Fibroblast of the conjunctiva (primary cell): ENCODE measurements at regions not wholly inside any gene's neighbourhood (a gene's known extent, or its start where the extent isn't known, plus 50 kb on each side); places are given as distances from the start of the nearest gene placed in this dataset.

Source experiments
- DNase-seq: peaks from one replicate; pipeline ENCODE4 v3.0.0-alpha.2; 2010; ENCODE audit warnings: low read depth

- no peak for DNase-seq
Measured at GRCh38 chr2:126793885-126794613, 104.6 kb upstream of the TEX51 start.

- no peak for DNase-seq
Measured at GRCh38 chr2:126795656-126796055, 103.0 kb upstream of the TEX51 start.

GRCh38 chr2:126796931-126797621 lies 101.6 kb upstream of the TEX51 start:
- no peak for DNase-seq

DNA sequence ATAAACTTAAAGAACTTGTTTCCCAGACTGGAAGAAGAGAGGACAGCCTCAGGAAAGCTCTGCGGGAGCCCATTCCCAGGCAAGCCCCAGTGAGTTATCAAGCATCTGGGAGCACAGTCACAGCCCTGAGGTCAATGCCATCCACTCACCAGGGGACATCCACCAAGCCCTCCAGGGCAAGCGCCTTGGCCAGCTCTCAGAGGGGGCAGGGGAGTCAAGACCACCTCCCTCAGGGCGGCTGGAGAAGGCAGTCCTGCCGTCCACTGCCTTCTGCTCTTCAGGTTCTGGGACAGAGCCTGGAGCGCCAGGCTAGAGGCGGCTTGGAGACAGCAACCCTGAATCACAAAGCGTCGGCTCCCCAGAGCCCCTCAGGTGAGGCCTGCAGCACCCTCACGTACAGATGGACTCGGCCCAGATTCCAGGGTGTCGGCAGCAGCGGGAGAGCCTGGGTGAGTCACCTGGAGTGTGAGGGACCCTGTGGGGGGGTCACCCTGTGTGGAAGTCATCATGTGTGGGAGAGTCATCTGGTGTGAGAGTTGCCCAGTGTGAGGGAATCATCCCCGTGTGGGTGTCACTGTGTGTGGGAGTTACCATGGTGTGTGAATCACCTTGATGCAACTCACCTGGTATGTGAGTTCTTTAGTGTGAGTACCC lies 100.9 kb upstream of the TEX51 start:
- no peak for DNase-seq

DNA sequence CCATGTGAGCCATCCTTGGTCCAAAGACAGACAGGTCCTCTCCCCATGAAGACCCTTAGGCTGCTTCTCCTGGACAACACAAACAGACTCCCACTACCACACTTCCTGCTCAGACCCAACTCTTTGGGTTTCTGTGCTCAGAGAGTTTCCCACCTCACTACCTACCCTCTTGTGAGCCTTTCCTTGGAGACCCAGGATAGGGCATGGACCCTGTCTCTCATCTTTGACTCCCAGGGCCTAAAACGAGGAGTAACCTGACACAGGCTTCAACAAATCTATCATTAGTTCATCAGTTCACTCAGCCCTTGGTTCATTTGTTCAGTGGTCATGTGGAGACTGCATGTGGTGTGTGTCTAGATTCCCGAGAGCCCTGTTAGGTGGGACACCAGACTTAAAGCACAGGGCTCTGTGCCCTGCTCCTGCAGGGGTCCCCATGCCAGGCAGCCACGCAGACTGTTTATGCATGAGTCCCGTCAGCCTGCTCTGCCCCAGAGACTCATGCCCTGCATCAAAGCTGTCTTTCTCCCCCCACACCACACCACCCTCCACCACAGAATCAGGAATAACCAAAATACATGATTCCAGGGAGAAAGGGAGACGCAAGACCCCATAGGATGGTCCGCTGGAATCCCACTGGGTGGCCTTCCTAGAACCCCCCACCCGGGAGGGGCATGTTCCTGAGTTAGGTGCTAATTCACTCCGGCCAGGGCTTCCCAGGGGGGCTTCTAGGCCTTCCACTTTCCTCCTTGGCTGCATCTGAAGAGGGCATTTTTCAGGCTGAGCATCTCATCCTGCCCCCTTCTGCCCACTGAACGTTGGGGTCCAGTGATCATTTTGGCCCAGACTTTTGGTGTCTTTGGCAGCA lies 100.2 kb upstream of the TEX51 start:
- no peak for DNase-seq

DNA sequence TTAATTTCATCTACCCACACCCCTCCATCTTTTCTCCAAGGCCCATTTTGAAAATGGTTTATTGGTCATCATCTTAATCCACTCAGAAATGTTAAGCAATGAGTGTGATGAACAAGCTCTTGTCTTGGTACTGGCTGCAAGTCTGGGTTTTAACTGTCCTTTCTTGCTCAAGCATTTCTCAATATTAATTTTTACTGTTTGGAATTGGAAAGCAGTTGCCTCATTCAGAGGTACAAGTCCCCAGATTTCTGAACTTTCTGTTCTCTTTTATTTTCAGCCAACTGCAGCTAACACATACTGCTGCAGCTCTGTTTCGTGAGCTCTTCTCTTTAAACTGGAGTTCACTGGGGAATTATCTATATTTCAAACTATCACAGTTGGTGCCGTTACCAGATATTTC lies 99.4 kb upstream of the TEX51 start:
- no peak for DNase-seq

DNA sequence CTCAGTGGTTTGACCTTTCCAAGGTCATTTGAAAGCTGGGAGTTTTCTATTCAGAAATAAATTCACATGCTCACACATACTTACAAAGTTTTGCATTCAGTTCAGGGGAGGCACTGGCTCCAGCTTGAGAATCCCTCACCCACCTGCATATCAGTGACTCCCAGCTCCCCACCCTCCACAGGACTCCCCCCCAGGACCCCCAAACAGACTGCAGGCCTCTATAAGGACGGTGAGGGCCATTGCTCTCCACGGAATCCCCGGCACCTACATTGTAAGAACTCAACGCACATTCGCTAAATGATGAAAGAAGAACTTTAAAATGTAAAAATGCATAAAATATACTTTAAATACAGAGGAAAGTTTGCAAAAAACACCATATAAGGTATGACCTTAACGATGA lies 97.2 kb upstream of the TEX51 start:
- DNase-seq = no peak

GRCh38 chr2:126802316-126802715 lies 96.4 kb upstream of the TEX51 start:
- no peak for DNase-seq

DNA sequence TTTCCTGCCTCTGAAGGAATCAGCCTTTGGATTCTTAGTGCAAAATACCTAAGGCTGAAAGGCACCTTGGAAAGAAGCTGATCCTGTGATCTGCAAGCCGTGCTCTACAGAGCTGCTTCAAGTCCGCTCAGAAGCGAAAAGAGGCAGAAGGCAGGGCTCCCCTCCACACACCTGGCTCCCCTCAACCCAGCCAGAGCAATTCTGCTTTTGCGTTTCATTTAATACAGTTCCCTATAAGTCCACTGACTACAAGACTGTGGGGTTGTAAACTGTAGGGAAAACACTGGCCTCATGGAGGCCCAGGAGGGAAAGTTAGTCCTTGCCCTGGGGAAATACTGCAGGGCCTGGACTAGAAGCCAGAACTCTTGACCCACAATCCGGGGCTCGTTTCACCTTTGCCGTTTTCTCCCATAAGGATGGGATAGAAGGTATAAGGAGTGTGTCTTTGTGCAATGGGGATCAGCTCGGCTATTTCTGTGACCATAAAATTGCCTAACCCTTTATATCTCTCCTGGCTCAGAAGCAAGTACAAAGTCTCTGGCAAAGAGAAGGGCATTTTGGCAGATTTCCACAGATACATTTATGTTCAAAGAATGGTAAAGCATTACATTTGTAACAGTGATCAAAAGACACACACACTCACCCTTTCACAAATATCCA lies 95.8 kb upstream of the TEX51 start:
- no peak for DNase-seq

GRCh38 chr2:126803434-126803775 lies 95.3 kb upstream of the TEX51 start:
- no peak for DNase-seq

GRCh38 chr2:126804347-126804746 lies 94.3 kb upstream of the TEX51 start:
- DNase-seq = no peak

DNA sequence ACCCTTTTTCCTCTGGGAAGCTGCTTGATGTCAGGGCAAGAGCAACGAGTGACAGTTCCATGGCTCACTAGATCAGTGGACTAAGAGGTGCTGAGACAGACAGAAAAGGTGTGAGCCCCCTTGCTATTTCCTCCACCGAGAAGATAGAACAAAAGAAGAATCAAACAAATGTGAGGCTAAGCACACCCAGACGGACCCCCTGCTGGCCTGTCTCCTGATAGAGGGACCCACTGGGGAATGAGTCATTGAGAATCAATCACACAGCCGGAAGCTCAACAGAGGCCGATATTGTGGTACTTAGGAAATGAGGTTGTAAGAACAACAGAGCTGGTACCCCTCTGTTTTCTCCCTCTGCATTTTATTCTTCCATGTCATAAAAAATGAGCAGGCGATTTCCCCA lies 89.8 kb upstream of the TEX51 start:
- no peak for DNase-seq

GRCh38 chr2:126809340-126809739 lies 89.3 kb upstream of the TEX51 start:
- no peak for DNase-seq

DNA sequence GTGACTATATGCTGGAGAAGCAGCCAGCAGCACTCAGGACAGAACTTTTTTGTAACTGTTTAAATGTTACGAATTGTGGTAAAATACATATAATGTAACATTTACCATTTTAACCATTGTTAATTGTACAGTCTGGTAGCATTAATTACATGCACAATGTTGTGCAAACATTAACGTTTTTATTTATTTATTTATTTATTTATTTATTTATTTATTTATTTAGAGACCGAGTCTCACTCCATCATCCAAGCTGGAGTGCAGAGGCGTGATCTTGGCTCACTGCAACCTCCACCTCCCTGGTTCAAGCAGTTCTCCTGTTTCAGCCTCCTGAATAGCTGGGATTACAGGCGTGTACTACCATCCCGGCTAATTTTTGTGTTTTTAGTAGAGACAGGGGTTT lies 88.7 kb upstream of the TEX51 start:
- DNase-seq = no peak

DNA sequence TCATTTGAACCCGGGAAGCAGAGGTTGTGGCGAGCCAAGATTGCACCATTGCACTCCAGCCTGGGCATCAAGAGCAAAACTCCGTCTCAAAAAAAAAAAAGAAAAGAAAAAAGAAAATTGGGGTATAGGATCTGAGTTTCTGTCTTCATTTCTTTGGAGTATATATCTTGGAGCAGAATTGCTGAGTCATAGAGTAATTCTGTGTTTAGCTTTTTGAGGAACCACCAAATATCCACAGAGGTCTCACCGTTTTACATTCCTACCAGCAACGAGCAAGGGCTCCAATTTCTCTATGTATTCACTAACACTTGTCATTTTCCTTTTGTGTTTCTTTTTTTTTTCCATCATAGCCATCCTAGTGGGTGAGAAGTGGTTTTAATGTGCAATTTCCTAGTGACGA lies 87.6 kb upstream of the TEX51 start:
- DNase-seq = no peak

GRCh38 chr2:126817172-126817571 lies 81.5 kb upstream of the TEX51 start:
- no peak for DNase-seq

- no peak for DNase-seq
Measured at GRCh38 chr2:126822115-126822514, 76.6 kb upstream of the TEX51 start.

DNA sequence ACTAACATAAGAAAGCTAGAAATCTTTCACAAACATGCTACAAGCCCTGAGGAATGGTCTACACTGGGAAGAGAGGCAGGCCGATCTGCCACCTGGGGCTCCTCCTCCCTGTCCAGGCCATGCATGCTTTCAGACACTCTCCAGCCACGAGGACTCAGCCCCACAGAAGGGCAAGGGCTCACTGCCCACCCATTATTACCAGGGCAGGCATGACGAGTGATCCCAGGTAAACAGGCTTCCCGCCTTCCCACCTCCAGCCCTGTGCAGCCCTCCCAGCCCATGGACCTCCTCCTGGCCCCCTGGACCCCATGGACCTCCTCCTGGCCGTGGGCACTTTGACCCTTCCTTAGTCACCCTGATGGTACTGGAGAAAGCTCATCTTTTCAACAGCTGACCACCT lies 75.8 kb upstream of the TEX51 start:
- no peak for DNase-seq

GRCh38 chr2:126823951-126824350 lies 74.7 kb upstream of the TEX51 start:
- DNase-seq = no peak

DNA sequence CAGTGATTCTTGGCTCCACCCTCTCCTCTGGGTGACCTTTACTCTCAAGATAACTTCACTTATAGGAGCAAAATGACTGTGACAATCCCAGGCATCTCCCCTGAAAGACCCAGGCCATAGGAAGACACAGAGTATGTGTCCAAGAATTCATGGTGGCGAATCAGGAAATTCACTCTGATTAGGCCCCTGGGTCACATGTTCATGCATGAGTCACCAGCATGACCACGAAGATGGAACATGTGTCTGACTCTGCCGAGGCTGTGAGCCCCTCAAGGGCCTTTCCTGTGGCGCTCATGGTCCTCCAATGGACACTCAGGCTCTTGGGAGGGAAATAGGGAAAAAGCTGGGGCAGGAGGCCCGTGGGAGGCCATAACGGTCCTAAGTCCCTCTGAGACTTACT lies 74.0 kb upstream of the TEX51 start:
- DNase-seq = no peak

DNA sequence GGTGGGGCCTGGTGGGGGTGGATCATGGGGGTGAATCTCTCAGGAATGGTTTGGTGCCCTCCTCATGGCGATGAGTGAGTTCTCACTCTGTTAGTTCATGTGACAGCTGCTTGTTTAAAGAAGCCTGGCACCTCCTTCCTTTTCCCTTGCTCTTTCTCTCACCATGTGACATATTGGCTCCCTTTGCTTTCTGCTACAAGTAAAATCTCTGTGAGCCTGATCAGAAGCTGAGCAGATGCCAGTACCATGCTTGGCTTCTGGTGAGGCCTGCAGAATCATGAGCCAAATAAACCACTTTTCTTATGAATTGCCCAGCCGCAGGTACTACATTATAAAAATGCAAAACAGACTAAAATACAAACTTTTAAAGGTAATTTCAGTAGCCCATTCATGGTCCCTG lies 73.4 kb upstream of the TEX51 start:
- no peak for DNase-seq

DNA sequence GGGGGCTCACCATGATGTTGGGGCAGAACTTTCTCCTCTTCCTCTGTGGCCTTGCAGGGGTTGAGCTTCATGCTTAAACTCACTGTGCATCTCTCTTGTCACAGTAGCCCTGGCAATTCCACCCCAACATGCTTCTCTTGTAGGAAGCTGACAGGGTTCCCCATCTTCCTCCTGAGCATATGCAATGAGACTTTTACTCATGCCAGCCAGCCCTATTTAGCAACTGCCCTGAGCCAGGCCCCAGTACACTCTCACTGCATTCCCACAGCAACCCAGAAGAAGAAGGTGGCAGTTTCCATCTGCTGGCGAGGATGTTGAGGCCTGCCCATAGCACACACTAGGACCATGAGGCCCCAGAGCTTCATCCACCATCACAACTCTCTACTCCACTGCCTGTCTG lies 72.2 kb upstream of the TEX51 start:
- no peak for DNase-seq
